ENCODE measurements at regions not wholly inside any gene's neighbourhood (a gene's known extent, or its start where the extent isn't known, plus 50 kb on each side); places are given as distances from the start of the nearest gene placed in this dataset.

GRCh38 chr14:55741240-55741639 lies 161.2 kb downstream of the KTN1 start:
- Mint-ChIP-seq H3K9me3 (no peaks in the 10 kb centered on the region), H3K27ac (no peak overlapping the region), H3K4me1 (ENCODE audit: low read depth) (no peaks in the 10 kb centered on the region), H3K27me3 (no peaks in the 10 kb centered on the region), H3K36me3 (ENCODE audit: low read depth) (no peaks in the 10 kb centered on the region), H3K4me3 (no peak overlapping the region)
- Histone ChIP-seq H3K4me1 (ENCODE audit: insufficient read depth, low read length) (no peaks in the 10 kb centered on the region), H3K4me3 (ENCODE audit: low read length) (no peak overlapping the region), H3K27me3 (ENCODE audit: control insufficient read depth in 1 of 2, insufficient read depth in 2 of 2, low read length in 2 of 2) (no peaks in the 10 kb centered on the region), H3K9me3 (ENCODE audit: control insufficient read depth in 1 of 2, insufficient read depth in 1 of 2, low read length in 2 of 2) (no peaks in the 10 kb centered on the region), H3K36me3 (ENCODE audit: insufficient read depth, low read length) (no peaks in the 10 kb centered on the region), H3K27ac (ENCODE audit: low read depth in 1 of 2, low read length in 2 of 2) (no peak overlapping the region)
- intact Hi-C loops (cut with DNase I, micrococcal nuclease): no loop called here
- ATAC-seq (ENCODE audit: poor library complexity): no peak
- TF ChIP-seq CTCF (IDR thresholded peaks at IDR 0.05): no peak
- ChIA-PET POLR2A (no interaction called here), CTCF (no interaction called here)
- DNase-seq: no peak

- H3K36me3 ChIP-seq (ENCODE audit: insufficient read depth, low read length): no peaks in the 10 kb centered on the region
- no peaks in the 10 kb centered on the region for H3K36me3 Mint-ChIP-seq (ENCODE audit: low read depth)
- no peaks in the 10 kb centered on the region for H3K4me1 Mint-ChIP-seq (ENCODE audit: low read depth)
- no peak overlapping the region for H3K4me3 Mint-ChIP-seq
- DNase-seq (no peak), ATAC-seq (ENCODE audit: poor library complexity) (no peak)
- H3K4me1 ChIP-seq (ENCODE audit: insufficient read depth, low read length): no peaks in the 10 kb centered on the region
- no peak overlapping the region for H3K4me3 ChIP-seq (ENCODE audit: low read length)
- H3K27ac Mint-ChIP-seq: no peak overlapping the region
- H3K9me3 ChIP-seq (ENCODE audit: control insufficient read depth in 1 of 2, insufficient read depth in 1 of 2, low read length in 2 of 2): no peaks in the 10 kb centered on the region
- ChIA-PET POLR2A (no interaction called here), CTCF (no interaction called here)
- H3K9me3 Mint-ChIP-seq: no peaks in the 10 kb centered on the region
- H3K27ac ChIP-seq (ENCODE audit: low read depth in 1 of 2, low read length in 2 of 2): no peak overlapping the region
- intact Hi-C loops (cut with DNase I, micrococcal nuclease): no loop called here
- no peaks in the 10 kb centered on the region for H3K27me3 Mint-ChIP-seq
- no peak for TF ChIP-seq CTCF (IDR thresholded peaks at IDR 0.05)
- no peaks in the 10 kb centered on the region for H3K27me3 ChIP-seq (ENCODE audit: control insufficient read depth in 1 of 2, insufficient read depth in 2 of 2, low read length in 2 of 2)
Observed at GRCh38 chr14:55743551-55743950, 163.5 kb downstream of the KTN1 start.

GRCh38 chr14:55744321-55744720 lies 164.3 kb downstream of the KTN1 start:
- TF ChIP-seq CTCF (IDR thresholded peaks at IDR 0.05): no peak
- CTCF ChIA-PET: no interaction called here
- intact Hi-C loops (cut with DNase I, micrococcal nuclease): no loop called here
- H3K9me3 ChIP-seq (ENCODE audit: control insufficient read depth in 1 of 2, insufficient read depth in 1 of 2, low read length in 2 of 2): no peaks in the 10 kb centered on the region
- Mint-ChIP-seq H3K9me3 (no peaks in the 10 kb centered on the region), H3K36me3 (ENCODE audit: low read depth) (no peaks in the 10 kb centered on the region), H3K4me3 (no peak overlapping the region), H3K4me1 (ENCODE audit: low read depth) (no peaks in the 10 kb centered on the region), H3K27ac (no peak overlapping the region), H3K27me3 (no peaks in the 10 kb centered on the region)
- no peak overlapping the region for H3K27ac ChIP-seq (ENCODE audit: low read depth in 1 of 2, low read length in 2 of 2)
- POLR2A ChIA-PET: no interaction called here
- ATAC-seq (ENCODE audit: poor library complexity) (no peak), DNase-seq (no peak)
- H3K27me3 ChIP-seq (ENCODE audit: control insufficient read depth in 1 of 2, insufficient read depth in 2 of 2, low read length in 2 of 2): no peaks in the 10 kb centered on the region
- no peak overlapping the region for H3K4me3 ChIP-seq (ENCODE audit: low read length)
- no peaks in the 10 kb centered on the region for H3K36me3 ChIP-seq (ENCODE audit: insufficient read depth, low read length)
- H3K4me1 ChIP-seq (ENCODE audit: insufficient read depth, low read length): no peaks in the 10 kb centered on the region
